Testis (tissue), 2 donors: ENCODE measurements at regions not wholly inside any gene's neighbourhood (a gene's known extent, or its start where the extent isn't known, plus 50 kb on each side); places are given as distances from the start of the nearest gene placed in this dataset.

Experiments
- DNase-seq: peaks from one replicate; pipeline ENCODE4 v3.0.0-alpha.2; 2019
- H3K27ac ChIP-seq, 2 donors: fragments of 200-600 bp; sonication (generic); one replicate each; pipeline ENCODE4 v1.5.1; 2019
- H3K27me3 ChIP-seq: fragments of 200-600 bp; sonication (generic); one replicate; pipeline ENCODE4 v1.5.1; 2019
- H3K36me3 ChIP-seq: fragments of 200-600 bp; sonication (generic); one replicate; pipeline ENCODE4 v1.5.1; 2017; ENCODE audit warnings: low read depth; ENCODE audit errors: missing control alignments
- H3K4me1 ChIP-seq: fragments of 200-600 bp; sonication (generic); one replicate; pipeline ENCODE4 v1.5.1; 2019
- H3K4me3 ChIP-seq, 2 donors: fragments of 200-600 bp; sonication (generic); one replicate each; pipeline ENCODE4 v1.5.1; 2017 to 2019
- H3K9me3 ChIP-seq: fragments of 200-600 bp; sonication (generic); one replicate; pipeline ENCODE4 v1.5.1; 2017
- CTCF ChIP-seq, 3 experiments: fragments of 450-650 bp in 2 of 3; fragments of 200-600 bp in 1 of 3; sonication (generic) in 1 of 3; IDR thresholded peaks; one replicate each; pipeline ENCODE4 v1.5.1; 2016 to 2019; ENCODE audit warnings: antibody characterized with exemption in 3 of 3, mild to moderate bottlenecking in 2 of 3, moderate library complexity in 1 of 3
- POLR2A ChIP-seq: fragments of 450-650 bp; IDR thresholded peaks from one replicate; pipeline ENCODE4 v1.6.1; 2017; ENCODE audit warnings: antibody characterized with exemption, mild to moderate bottlenecking, moderate library complexity
- WGBS, 2 donors: methylation state at CpG; one replicate each; pipeline ENCODE4 v1.1.5; 2018; 5-methylcytosine and 5-hydroxymethylcytosine counted together
- intact Hi-C: fragments of 100-400 bp; cut with DNase I; formaldehyde crosslinking; loops from one replicate; pipeline ENCODE4 v1.15.1; 2023; ENCODE audit warnings: low total_unique reads

- intact Hi-C loops = no loop called here
- H3K36me3 ChIP-seq = no peaks in the 10 kb centered on the region
- H3K4me1 ChIP-seq = no peaks in the 10 kb centered on the region
- DNase-seq = no peak
- no peak overlapping the region for H3K4me3 ChIP-seq
- TF ChIP-seq CTCF (IDR thresholded peaks at IDR 0.05) (peak in 1 of 3 experiments; percentile 21), POLR2A (no peak)
- H3K27me3 ChIP-seq = no peaks in the 10 kb centered on the region
- no peaks in the 10 kb centered on the region for H3K9me3 ChIP-seq
- no peak overlapping the region for H3K27ac ChIP-seq
Observed at GRCh38 chr4:167290678-167291077, 56.4 kb upstream of the SPOCK3 start.

GRCh38 chr4:167308876-167309275 lies 74.6 kb upstream of the SPOCK3 start:
- Histone ChIP-seq H3K36me3 (no peaks in the 10 kb centered on the region), H3K27me3 (no peaks in the 10 kb centered on the region), H3K27ac (no peak overlapping the region), H3K9me3 (no peaks in the 10 kb centered on the region), H3K4me1 (no peaks in the 10 kb centered on the region), H3K4me3 (no peak overlapping the region)
- intact Hi-C loops = no loop called here
- TF ChIP-seq CTCF (IDR thresholded peaks at IDR 0.05) = no peak
- no peak for TF ChIP-seq POLR2A
- WGBS, 2 donors = 70 to 83% methylated on average over 2 of the region's 2 CpGs
- DNase-seq = no peak

GRCh38 chr4:167321299-167321698 lies 87.0 kb upstream of the SPOCK3 start:
- Histone ChIP-seq H3K27ac (no peak overlapping the region), H3K36me3 (no peaks in the 10 kb centered on the region), H3K4me3 (no peak overlapping the region), H3K4me1 (no peaks in the 10 kb centered on the region), H3K9me3 (no peaks in the 10 kb centered on the region), H3K27me3 (no peaks in the 10 kb centered on the region)
- no peak for TF ChIP-seq CTCF (IDR thresholded peaks at IDR 0.05)
- TF ChIP-seq POLR2A = no peak
- DNase-seq = no peak
- 87 to 89% methylated on average over 4 of the region's 4 CpGs for WGBS, 2 donors
- intact Hi-C loops = no loop called here

- 69 to 71% methylated on average over 6 of the region's 6 CpGs for WGBS, 2 donors
- H3K4me3 ChIP-seq = no peak overlapping the region
Observed at GRCh38 chr4:167339781-167340180, 105.5 kb upstream of the SPOCK3 start.

More at GRCh38 chr4:167339781-167340180, 105.5 kb upstream of the SPOCK3 start:
- Histone ChIP-seq H3K9me3 (no peaks in the 10 kb centered on the region), H3K36me3 (no peaks in the 10 kb centered on the region), H3K27ac (no peak overlapping the region), H3K27me3 (no peaks in the 10 kb centered on the region), H3K4me1 (no peaks in the 10 kb centered on the region)
- intact Hi-C loops = no loop called here
- TF ChIP-seq CTCF (IDR thresholded peaks at IDR 0.05) = no peak
- TF ChIP-seq POLR2A = no peak
- no peak for DNase-seq
